ENCODE measurements at regions not wholly inside any gene's neighbourhood (a gene's known extent, or its start where the extent isn't known, plus 50 kb on each side); places are given as distances from the start of the nearest gene placed in this dataset.

GRCh38 chr18:25001803-25002202 lies 350.2 kb downstream of the ZNF521 start:
- no peak for TF ChIP-seq CTCF (IDR thresholded peaks at IDR 0.05; ENCODE audit: low read depth, low read length, missing input control)
- TF ChIP-seq JUND (IDR thresholded peaks at IDR 0.05) = no peak
- TF ChIP-seq RAD21 (IDR thresholded peaks at IDR 0.05) = no peak
- TF ChIP-seq, protein P1, sequence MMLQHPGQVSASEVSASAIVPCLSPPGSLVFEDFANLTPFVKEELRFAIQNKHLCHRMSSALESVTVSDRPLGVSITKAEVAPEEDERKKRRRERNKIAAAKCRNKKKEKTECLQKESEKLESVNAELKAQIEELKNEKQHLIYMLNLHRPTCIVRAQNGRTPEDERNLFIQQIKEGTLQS (IDR thresholded peaks at IDR 0.05) = no peak
- TF ChIP-seq MAX (IDR thresholded peaks at IDR 0.05) = no peak
- TF ChIP-seq TAF1 (conservative IDR thresholded peaks at IDR 0.05) = no peak
- TF ChIP-seq YY1 (IDR thresholded peaks at IDR 0.05) = no peak
- no peak for TF ChIP-seq REST (IDR thresholded peaks at IDR 0.05)
- no peak for TF ChIP-seq EGR1 (IDR thresholded peaks at IDR 0.05; ENCODE audit: low read depth in 2 of 2)
- TF ChIP-seq RXRA (IDR thresholded peaks at IDR 0.05) = no peak

All from liver (tissue), 3 donors.